GM21619 (cell line): ENCODE measurements at regions not wholly inside any gene's neighbourhood (a gene's known extent, or its start where the extent isn't known, plus 50 kb on each side); places are given as distances from the start of the nearest gene placed in this dataset.

Experiments used
- ATAC-seq: cut with Tn5 transposase; IDR thresholded peaks from one replicate; pipeline ENCODE4 v1.9.1; 2021; ENCODE audit not compliant: unreplicated experiment

GRCh38 chr1:38128511-38128910 is 81.9 kb upstream of the POU3F1 start:
- no peak for ATAC-seq

- no peak for ATAC-seq
Observed at GRCh38 chr1:38127428-38127827, 80.8 kb upstream of the POU3F1 start.

GRCh38 chr1:38126970-38127369 is 80.4 kb upstream of the POU3F1 start:
- ATAC-seq = no peak

GRCh38 chr1:38125837-38126520 is 79.4 kb upstream of the POU3F1 start:
- no peak for ATAC-seq

- ATAC-seq = no peak
Observed at GRCh38 chr1:38125016-38125415, 78.4 kb upstream of the POU3F1 start.

- ATAC-seq = no peak
Observed at GRCh38 chr1:38123356-38124135, 77.0 kb upstream of the POU3F1 start.

GRCh38 chr1:38121231-38121680 is 74.7 kb upstream of the POU3F1 start:
- no peak for ATAC-seq

GRCh38 chr1:38120552-38121230 is 74.1 kb upstream of the POU3F1 start:
- no peak for ATAC-seq

- no peak for ATAC-seq
Observed at GRCh38 chr1:38118976-38119375, 72.4 kb upstream of the POU3F1 start.

GRCh38 chr1:38117444-38117887 is 70.9 kb upstream of the POU3F1 start:
- no peak for ATAC-seq

- ATAC-seq = no peak
Observed at GRCh38 chr1:38115682-38116202, 69.1 kb upstream of the POU3F1 start.

GRCh38 chr1:38115226-38115625 is 68.6 kb upstream of the POU3F1 start:
- ATAC-seq = no peak

GRCh38 chr1:38114241-38115026 is 67.8 kb upstream of the POU3F1 start:
- ATAC-seq = no peak

GRCh38 chr1:38113159-38113666 is 66.6 kb upstream of the POU3F1 start:
- ATAC-seq = no peak

GRCh38 chr1:38111589-38111988 is 65.0 kb upstream of the POU3F1 start:
- no peak for ATAC-seq

- ATAC-seq = no peak
Observed at GRCh38 chr1:38105267-38105666, 58.7 kb upstream of the POU3F1 start.

- ATAC-seq = no peak
Observed at GRCh38 chr1:38102636-38103035, 56.0 kb upstream of the POU3F1 start.

- ATAC-seq = no peak
Observed at GRCh38 chr1:38101037-38101785, 54.6 kb upstream of the POU3F1 start.

GRCh38 chr1:38098101-38098847 is 51.7 kb upstream of the POU3F1 start:
- no peak for ATAC-seq
